Pancreas (tissue), 10 donors: ENCODE measurements at regions not wholly inside any gene's neighbourhood (a gene's known extent, or its start where the extent isn't known, plus 50 kb on each side); places are given as distances from the start of the nearest gene placed in this dataset.
"Not testable (repeated sequence)": the region's sequence is repeated elsewhere in the genome, so short reads cannot be mapped to it uniquely, and the experiment has no call there.

Experiments used
- ATAC-seq, 4 donors: fragments of 200-7000 bp; cut with Tn5 transposase; one replicate each; pipeline versions ENCODE4 v1.8.0 to v1.9.1; 2020; ENCODE audit warnings: mild to moderate bottlenecking in 4 of 4, moderate library complexity in 4 of 4
- DNase-seq, 6 donors: peaks; one replicate each; pipeline ENCODE4 v3.0.0-alpha.2; 2020
- FAIRE-seq: peaks from 2 replicates; lab custom pipeline; 2012; peaks lifted over from hg19 to GRCh38; lab: Jason Lieb, UNC
- H3K27ac ChIP-seq, 4 donors: fragments of 200-600 bp; sonication (generic); 1 replicate in 3 of 4; 2 replicates in 1 of 4; pipeline versions ENCODE4 v1.5.0 to v1.8.0; 2020
- H3K27me3 ChIP-seq, 4 donors: fragments of 200-600 bp; one replicate each; pipeline ENCODE4 v1.8.0; 2021
- H3K36me3 ChIP-seq, 3 donors: fragments of 200-600 bp; sonication (generic) in 1 of 3; one replicate each; pipeline versions ENCODE4 v1.5.0 to v1.8.0; 2020 to 2021
- H3K4me1 ChIP-seq, 3 donors: fragments of 200-600 bp; one replicate each; pipeline ENCODE4 v1.8.0; 2021
- H3K4me3 ChIP-seq, 4 donors: fragments of 200-600 bp; sonication (generic) in 2 of 4; one replicate each; pipeline versions ENCODE4 v1.5.0 to v1.8.0; 2020 to 2021
- H3K9me3 ChIP-seq, 4 donors: fragments of 200-600 bp; one replicate each; pipeline ENCODE4 v1.8.0; 2021
- CTCF ChIP-seq, 4 donors: fragments of 200-600 bp; sonication (generic) in 3 of 4; IDR thresholded peaks; one replicate each; pipeline versions ENCODE4 v1.5.0 to v1.8.0; 2021; ENCODE audit warnings: antibody characterized with exemption in 4 of 4
- WGBS, 2 donors: extraction: QIAGEN DNeasy Blood & Tissue Kit; methylation state at CpG; one replicate each; pipeline ENCODE4 v1.1.7; 2013; 5-methylcytosine and 5-hydroxymethylcytosine counted together
- intact Hi-C, 3 donors: fragments of 100-400 bp; cut with DNase I; formaldehyde crosslinking; loops; one replicate each; pipeline versions ENCODE4 v1.11.1 to v1.14.2; 2022
- donor health status: healthy with polysubstance abuse.
- donor health status: DM: no; HTN: no; CAD: no; lungs with moderate emphysema.
- donor health status: DM: no; HTN: no; CAD: no.
- donor health status: control.
- donor health status: control.
- donor health status: Bipolar disorder and iron deficiency.
- donor health status: DM: yes; HTN: yes; CAD: no.
- donor health status: DM: no; HTN: no; CAD: no.
- donor health status: DM: no; HTN: no; CAD: no.
- donor health status: DM: yes; HTN: yes; CAD: no.

- DNase-seq = no peak
- no peak for FAIRE-seq
- 34 to 46% methylated on average over 2 of the region's 2 CpGs for WGBS, 2 donors
- intact Hi-C loops = no loop called here
- no peaks in the 10 kb centered on the region for H3K27me3 ChIP-seq
- H3K27ac ChIP-seq = no peak overlapping the region
- no peaks in the 10 kb centered on the region for H3K36me3 ChIP-seq
- ATAC-seq = no peak
- H3K4me1 ChIP-seq = no peaks in the 10 kb centered on the region
- TF ChIP-seq CTCF (IDR thresholded peaks at IDR 0.05) = no peak
- H3K9me3 ChIP-seq = no peaks in the 10 kb centered on the region
- H3K4me3 ChIP-seq = no peak overlapping the region
These were observed 800.9 kb upstream of the CHORDC1 start for GRCh38 chr11:91023731-91024130.

- Histone ChIP-seq H3K36me3 (no peaks in the 10 kb centered on the region), H3K4me1 (no peaks in the 10 kb centered on the region), H3K9me3 (no peaks in the 10 kb centered on the region), H3K27ac (no peak overlapping the region), H3K27me3 (no peaks in the 10 kb centered on the region), H3K4me3 (no peak overlapping the region)
- peak; percentile 93 for FAIRE-seq
- no peak for DNase-seq
- no peak for ATAC-seq
- intact Hi-C loops = no loop called here
- WGBS, 2 donors = 40 to 72% methylated on average over 2 of the region's 2 CpGs
- no peak for TF ChIP-seq CTCF (IDR thresholded peaks at IDR 0.05)
These were observed 788.7 kb upstream of the CHORDC1 start for GRCh38 chr11:91011503-91011902.

GRCh38 chr11:91005458-91005857, 782.6 kb upstream of the CHORDC1 start:
- H3K36me3 ChIP-seq = no peaks in the 10 kb centered on the region
- H3K9me3 ChIP-seq = no peaks in the 10 kb centered on the region
- ATAC-seq = no peak
- FAIRE-seq = no peak
- H3K4me3 ChIP-seq = no peak overlapping the region
- intact Hi-C loops = no loop called here
- no peak overlapping the region for H3K27ac ChIP-seq
- DNase-seq = no peak
- H3K27me3 ChIP-seq = no peaks in the 10 kb centered on the region
- no peak for TF ChIP-seq CTCF (IDR thresholded peaks at IDR 0.05)
- H3K4me1 ChIP-seq = peaks cover 0 to 2% (median 0%) of the 10 kb centered on the region in 3 donors
- WGBS, 2 donors = 26 to 32% methylated on average over 1 of the region's 1 CpG

- FAIRE-seq = no peak
- no peak for TF ChIP-seq CTCF (IDR thresholded peaks at IDR 0.05)
- H3K36me3 ChIP-seq = no peaks in the 10 kb centered on the region
- H3K4me3 ChIP-seq = no peak overlapping the region
- no peaks in the 10 kb centered on the region for H3K9me3 ChIP-seq
- WGBS, 2 donors = 30 to 42% methylated on average over 3 of the region's 3 CpGs
- H3K4me1 ChIP-seq = no peaks in the 10 kb centered on the region
- ATAC-seq = no peak
- no peaks in the 10 kb centered on the region for H3K27me3 ChIP-seq
- no peak overlapping the region for H3K27ac ChIP-seq
- intact Hi-C loops = no loop called here
- no peak for DNase-seq
These were observed 774.4 kb upstream of the CHORDC1 start for GRCh38 chr11:90997241-90997640.

GRCh38 chr11:90972159-90972558, 749.3 kb upstream of the CHORDC1 start:
- WGBS, 2 donors = 73 to 78% methylated on average over 13 to 18 of the region's 22 CpGs
- FAIRE-seq, H3K4me1 ChIP-seq, H3K4me3 ChIP-seq, H3K27ac ChIP-seq, H3K36me3 ChIP-seq, intact Hi-C loops, DNase-seq, H3K27me3 ChIP-seq, H3K9me3 ChIP-seq: not testable (repeated sequence)
- peak in 2 of 4 donors; percentile 41 to 71 for ATAC-seq

- no peak for DNase-seq
- no peaks in the 10 kb centered on the region for H3K36me3 ChIP-seq
- no peak for TF ChIP-seq CTCF (IDR thresholded peaks at IDR 0.05)
- no peak for FAIRE-seq
- no peak overlapping the region for H3K4me3 ChIP-seq
- ATAC-seq = no peak
- H3K9me3 ChIP-seq = no peaks in the 10 kb centered on the region
- no peaks in the 10 kb centered on the region for H3K4me1 ChIP-seq
- no peaks in the 10 kb centered on the region for H3K27me3 ChIP-seq
- H3K27ac ChIP-seq = no peak overlapping the region
- intact Hi-C loops = no loop called here
These were observed 725.1 kb upstream of the CHORDC1 start for GRCh38 chr11:90947930-90948329.
